ENCODE measurements at regions not wholly inside any gene's neighbourhood (a gene's known extent, or its start where the extent isn't known, plus 50 kb on each side); places are given as distances from the start of the nearest gene placed in this dataset.

DNA sequence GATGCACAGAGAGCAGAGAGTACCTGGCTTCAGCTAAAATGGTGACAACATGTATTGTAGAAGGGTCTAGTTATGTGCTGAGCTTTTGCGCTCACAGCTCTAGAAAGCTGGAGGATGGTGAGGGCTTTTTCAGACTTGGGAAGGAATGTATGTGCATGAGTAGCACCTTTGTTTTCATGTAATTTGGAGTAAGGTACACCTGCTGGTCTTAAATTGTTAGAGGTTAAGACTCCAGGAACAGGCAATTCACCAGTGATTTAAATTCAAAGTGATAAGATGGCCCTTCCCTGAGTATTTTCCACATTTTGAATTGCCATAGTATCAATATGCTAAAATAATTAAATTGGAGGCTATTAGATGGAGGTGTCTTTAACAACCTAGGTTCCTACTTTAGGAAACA, 436.4 kb upstream of the GOLIM4 start:
- H3K27me3 ChIP-seq: no peaks in the 10 kb centered on the region
- no peaks in the 10 kb centered on the region for H3K4me1 ChIP-seq
- intact Hi-C loops (cut with DNase I; ENCODE audit: low total_unique reads): no loop called here
- no peaks in the 10 kb centered on the region for H3K36me3 ChIP-seq (ENCODE audit: low read depth, missing control alignments)
- TF ChIP-seq POLR2A (IDR thresholded peaks at IDR 0.05): no peak
- TF ChIP-seq, protein P1, sequence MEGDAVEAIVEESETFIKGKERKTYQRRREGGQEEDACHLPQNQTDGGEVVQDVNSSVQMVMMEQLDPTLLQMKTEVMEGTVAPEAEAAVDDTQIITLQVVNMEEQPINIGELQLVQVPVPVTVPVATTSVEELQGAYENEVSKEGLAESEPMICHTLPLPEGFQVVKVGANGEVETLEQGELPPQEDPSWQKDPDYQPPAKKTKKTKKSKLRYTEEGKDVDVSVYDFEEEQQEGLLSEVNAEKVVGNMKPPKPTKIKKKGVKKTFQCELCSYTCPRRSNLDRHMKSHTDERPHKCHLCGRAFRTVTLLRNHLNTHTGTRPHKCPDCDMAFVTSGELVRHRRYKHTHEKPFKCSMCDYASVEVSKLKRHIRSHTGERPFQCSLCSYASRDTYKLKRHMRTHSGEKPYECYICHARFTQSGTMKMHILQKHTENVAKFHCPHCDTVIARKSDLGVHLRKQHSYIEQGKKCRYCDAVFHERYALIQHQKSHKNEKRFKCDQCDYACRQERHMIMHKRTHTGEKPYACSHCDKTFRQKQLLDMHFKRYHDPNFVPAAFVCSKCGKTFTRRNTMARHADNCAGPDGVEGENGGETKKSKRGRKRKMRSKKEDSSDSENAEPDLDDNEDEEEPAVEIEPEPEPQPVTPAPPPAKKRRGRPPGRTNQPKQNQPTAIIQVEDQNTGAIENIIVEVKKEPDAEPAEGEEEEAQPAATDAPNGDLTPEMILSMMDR (IDR thresholded peaks at IDR 0.05): no peak
- no peak overlapping the region for H3K27ac ChIP-seq
- 94 to 95% methylated on average over 1 of the region's 1 CpG for WGBS, 2 donors
- H3K4me3 ChIP-seq: no peak overlapping the region
- no peak for DNase-seq
- H3K9me3 ChIP-seq: no peaks in the 10 kb centered on the region

DNA sequence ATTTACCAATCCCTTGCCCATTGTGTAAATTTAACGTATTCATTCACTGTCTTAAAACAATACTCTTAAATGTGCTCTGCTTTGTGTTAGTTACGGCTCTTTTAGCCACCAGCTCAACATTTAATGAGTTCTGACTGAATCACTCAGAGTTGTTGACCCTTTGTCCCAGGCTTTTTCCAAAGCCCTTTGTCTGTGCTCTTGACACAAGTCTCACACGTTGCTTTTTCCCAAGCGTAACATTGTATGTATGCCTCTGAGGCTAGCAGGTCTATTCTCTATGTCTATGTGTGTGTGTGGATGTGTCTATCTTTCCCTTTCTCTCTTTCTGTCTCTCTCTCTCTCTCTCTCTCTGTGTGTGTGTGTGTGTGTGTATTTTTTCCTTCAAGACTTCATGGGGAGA, 435.4 kb upstream of the GOLIM4 start:
- Histone ChIP-seq H3K36me3 (ENCODE audit: low read depth, missing control alignments) (no peaks in the 10 kb centered on the region), H3K4me1 (no peaks in the 10 kb centered on the region), H3K4me3 (no peak overlapping the region), H3K27ac (no peak overlapping the region), H3K27me3 (no peaks in the 10 kb centered on the region), H3K9me3 (no peaks in the 10 kb centered on the region)
- DNase-seq: no peak
- WGBS, 2 donors: 84 to 87% methylated on average over 4 of the region's 4 CpGs
- intact Hi-C loops (cut with DNase I; ENCODE audit: low total_unique reads): no loop called here
- TF ChIP-seq, protein P1 (IDR thresholded peaks at IDR 0.05): no peak
- no peak for TF ChIP-seq POLR2A (IDR thresholded peaks at IDR 0.05)

DNA sequence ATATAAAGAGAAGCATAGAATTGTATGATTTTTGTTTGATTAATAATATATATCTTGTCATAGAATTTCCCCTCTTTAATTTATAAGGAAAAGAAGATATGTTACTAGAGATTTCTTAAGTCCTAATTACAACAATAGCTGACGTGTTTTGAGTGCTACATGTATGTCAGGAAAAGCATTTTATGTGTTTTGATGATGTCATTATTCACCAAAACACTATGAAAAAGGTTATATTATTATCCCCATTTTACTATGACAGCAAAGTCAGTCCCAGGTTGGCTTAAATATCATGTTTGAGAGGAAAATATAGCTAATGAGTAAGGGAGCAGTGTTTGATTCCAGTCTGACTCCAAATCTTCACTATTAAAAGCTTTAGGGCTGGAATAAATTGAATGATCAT, 428.4 kb upstream of the GOLIM4 start:
- no peaks in the 10 kb centered on the region for H3K4me1 ChIP-seq
- WGBS, 2 donors: 80 to 88% methylated on average over 1 of the region's 1 CpG
- intact Hi-C loops (cut with DNase I; ENCODE audit: low total_unique reads): no loop called here
- TF ChIP-seq, protein P1 (IDR thresholded peaks at IDR 0.05): no peak
- no peak for TF ChIP-seq POLR2A (IDR thresholded peaks at IDR 0.05)
- H3K27me3 ChIP-seq: no peaks in the 10 kb centered on the region
- no peak overlapping the region for H3K4me3 ChIP-seq
- no peak overlapping the region for H3K27ac ChIP-seq
- H3K9me3 ChIP-seq: no peaks in the 10 kb centered on the region
- H3K36me3 ChIP-seq (ENCODE audit: low read depth, missing control alignments): no peaks in the 10 kb centered on the region
- no peak for DNase-seq

DNA sequence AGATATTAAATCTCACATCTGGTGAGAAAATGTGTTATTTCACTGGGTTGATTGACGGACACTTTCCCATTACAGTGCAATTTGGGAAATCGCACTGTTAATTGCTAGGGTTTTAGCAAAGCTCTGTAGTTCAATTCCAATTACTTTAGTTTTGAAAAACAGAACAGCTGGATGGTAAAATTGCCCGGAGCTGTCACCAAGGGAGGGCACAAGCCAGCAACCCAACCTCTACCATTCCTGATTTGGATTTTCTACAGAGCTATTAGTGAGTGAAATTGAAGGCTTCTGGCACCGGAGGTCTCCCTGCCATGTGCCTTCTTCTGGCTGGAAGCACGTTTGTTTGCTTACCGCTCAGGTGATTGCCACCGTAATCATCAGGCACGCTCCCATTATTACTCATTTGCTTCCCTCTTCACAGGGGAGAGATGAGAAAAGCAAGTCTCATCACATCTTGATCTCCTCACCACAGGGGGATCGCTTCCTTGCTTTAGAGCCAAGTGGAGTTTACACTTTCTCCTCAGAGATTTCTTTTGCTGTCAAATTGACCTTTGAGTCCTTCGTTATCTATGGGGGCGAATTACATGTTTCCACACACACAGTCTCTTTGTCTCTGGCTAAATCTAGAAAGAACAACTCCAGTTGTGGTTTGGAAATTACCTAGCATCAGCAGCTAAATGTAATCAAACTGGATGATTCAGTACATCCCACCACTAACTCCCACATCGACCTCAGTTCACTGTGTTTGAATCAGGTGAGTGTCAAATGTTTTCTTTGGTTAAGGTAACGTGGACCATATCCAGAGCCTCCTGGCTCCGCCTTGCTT, 421.7 kb upstream of the GOLIM4 start:
- intact Hi-C loops (cut with DNase I; ENCODE audit: low total_unique reads): no loop called here
- no peaks in the 10 kb centered on the region for H3K27me3 ChIP-seq
- 77 to 86% methylated on average over 14 of the region's 14 CpGs for WGBS, 2 donors
- no peaks in the 10 kb centered on the region for H3K4me1 ChIP-seq
- no peaks in the 10 kb centered on the region for H3K36me3 ChIP-seq (ENCODE audit: low read depth, missing control alignments)
- no peak overlapping the region for H3K27ac ChIP-seq
- no peak for DNase-seq
- no peaks in the 10 kb centered on the region for H3K9me3 ChIP-seq
- no peak for TF ChIP-seq POLR2A (IDR thresholded peaks at IDR 0.05)
- TF ChIP-seq, protein P1 (IDR thresholded peaks at IDR 0.05): no peak
- no peak overlapping the region for H3K4me3 ChIP-seq

DNA sequence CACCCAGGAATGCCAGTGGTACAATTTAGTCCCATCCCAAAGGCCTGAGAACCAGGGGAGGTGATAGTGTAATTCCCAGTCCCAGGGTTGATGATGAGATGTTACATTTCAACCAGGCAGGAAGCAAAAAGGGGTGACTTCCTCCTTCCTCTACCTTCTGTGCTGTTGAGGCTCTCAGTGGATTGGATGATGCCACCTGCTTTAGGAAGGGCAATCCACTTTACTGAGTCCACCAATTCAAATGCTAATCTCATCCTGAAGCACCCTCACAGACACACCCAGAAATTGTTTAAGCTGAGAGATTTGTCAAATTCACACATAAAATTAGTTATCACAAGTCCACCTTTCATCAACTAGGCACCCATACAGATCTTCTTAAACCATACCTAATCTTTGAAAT, 418.5 kb upstream of the GOLIM4 start:
- Histone ChIP-seq H3K9me3 (no peaks in the 10 kb centered on the region), H3K4me3 (no peak overlapping the region), H3K27ac (no peak overlapping the region), H3K27me3 (no peaks in the 10 kb centered on the region), H3K36me3 (ENCODE audit: low read depth, missing control alignments) (no peaks in the 10 kb centered on the region), H3K4me1 (no peaks in the 10 kb centered on the region)
- no peak for DNase-seq
- TF ChIP-seq POLR2A (IDR thresholded peaks at IDR 0.05): no peak
- TF ChIP-seq, protein P1 (IDR thresholded peaks at IDR 0.05): no peak
- intact Hi-C loops (cut with DNase I; ENCODE audit: low total_unique reads): no loop called here

Measured in testis (tissue), 2 donors.